Amniotic stem cell (primary cell): ENCODE measurements at regions not wholly inside any gene's neighbourhood (a gene's known extent, or its start where the extent isn't known, plus 50 kb on each side); places are given as distances from the start of the nearest gene placed in this dataset.

Source experiments
- DNase-seq: peaks from one replicate; lab custom pipeline; 2025; lab: John Stamatoyannopoulos, UW

DNA sequence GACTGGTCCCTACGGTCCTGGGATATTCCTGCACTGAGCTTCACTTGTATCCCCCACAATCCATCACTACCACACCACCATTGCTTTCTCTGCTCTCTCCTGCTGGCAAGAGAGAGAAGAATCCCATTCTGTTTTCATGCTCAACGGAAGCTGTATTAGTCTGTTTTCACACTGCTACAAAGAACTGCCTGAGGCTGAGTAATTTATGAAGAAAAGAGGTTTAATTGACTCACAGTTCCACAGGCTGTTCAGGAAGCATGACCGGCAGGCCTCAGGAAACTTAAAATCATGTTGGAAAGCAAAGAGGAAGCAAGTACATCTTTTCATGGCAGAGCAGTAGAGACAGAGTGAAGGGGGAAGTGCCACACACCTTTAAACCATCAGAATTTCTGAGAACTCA lies 260.4 kb upstream of the LYZL1 start:
- no peak for DNase-seq

GRCh38 chr10:29030900-29031299 lies 258.0 kb upstream of the LYZL1 start:
- DNase-seq, result no peak

GRCh38 chr10:29032169-29032568 lies 256.7 kb upstream of the LYZL1 start:
- no peak for DNase-seq

GRCh38 chr10:29033311-29033940 lies 255.4 kb upstream of the LYZL1 start:
- DNase-seq, result no peak

DNA sequence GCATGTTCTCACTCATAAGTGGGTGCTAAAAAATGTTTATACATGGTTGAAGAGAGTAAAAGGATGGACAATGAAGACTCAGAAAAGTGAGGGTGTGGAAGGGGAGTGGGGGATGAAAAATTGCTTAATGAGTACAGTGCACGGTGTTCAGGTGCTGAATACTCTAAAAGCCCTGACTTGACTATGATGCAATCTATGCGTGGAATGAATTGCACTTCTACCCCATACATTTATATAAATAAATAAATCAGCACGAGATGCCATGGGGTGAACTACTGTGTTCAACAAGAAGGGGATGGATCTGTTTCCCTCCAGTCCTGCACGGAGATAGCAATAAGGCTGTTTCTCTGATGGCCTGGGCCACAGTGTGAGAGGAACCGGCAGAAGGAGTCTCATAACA lies 254.3 kb upstream of the LYZL1 start:
- DNase-seq, result no peak

GRCh38 chr10:29035721-29036120 lies 253.1 kb upstream of the LYZL1 start:
- DNase-seq, result no peak

GRCh38 chr10:29037348-29038113 lies 251.3 kb upstream of the LYZL1 start:
- DNase-seq, result no peak

- no peak for DNase-seq
Measured at GRCh38 chr10:29039091-29039490, 249.8 kb upstream of the LYZL1 start.

DNA sequence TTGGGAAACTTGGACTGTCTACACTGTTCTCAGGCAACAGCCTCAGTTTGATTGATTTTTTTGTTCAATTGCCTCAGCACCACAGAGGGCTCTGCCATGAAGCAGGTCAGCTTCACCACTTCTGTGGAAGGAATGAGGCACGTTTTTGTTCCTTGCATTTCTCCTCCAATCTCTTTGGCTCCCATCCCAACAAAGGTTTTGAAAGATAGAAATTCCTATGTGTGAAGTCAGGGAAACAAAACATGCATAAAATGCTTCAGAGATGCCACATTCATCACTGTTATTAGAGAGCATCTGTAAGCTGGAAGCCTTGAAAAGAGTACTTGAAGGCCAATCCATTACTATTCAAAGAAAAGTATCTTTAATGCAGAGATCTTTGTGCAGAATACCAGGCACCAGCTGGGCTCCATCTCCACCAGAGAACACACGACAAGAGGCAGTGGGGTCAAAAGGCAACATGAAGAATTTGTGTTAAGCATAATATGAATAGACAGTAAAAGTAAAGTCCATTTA lies 249.1 kb upstream of the LYZL1 start:
- DNase-seq, result peak; percentile 72

DNA sequence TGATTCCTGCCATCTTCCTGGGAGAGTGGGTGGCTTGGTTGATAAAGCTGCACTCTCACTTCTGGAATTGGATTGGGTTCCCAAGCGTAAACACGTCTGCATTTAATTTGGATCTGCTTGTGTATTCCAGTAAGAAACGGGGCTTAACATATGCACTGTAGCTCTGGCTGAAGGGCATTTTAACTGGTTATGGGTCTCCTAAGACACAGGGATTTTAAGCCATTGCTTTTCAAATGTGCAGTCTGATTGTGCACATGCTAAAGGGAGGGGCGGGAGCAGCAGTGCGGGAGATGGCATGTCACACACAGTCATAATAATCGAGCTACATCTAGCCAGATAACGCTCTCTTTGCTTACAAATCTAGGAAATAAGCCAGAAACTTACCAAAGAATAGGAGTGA lies 247.3 kb upstream of the LYZL1 start:
- no peak for DNase-seq

GRCh38 chr10:29048506-29048905 lies 240.4 kb upstream of the LYZL1 start:
- DNase-seq, result no peak

- no peak for DNase-seq
Measured at GRCh38 chr10:29050081-29050480, 238.8 kb upstream of the LYZL1 start.

DNA sequence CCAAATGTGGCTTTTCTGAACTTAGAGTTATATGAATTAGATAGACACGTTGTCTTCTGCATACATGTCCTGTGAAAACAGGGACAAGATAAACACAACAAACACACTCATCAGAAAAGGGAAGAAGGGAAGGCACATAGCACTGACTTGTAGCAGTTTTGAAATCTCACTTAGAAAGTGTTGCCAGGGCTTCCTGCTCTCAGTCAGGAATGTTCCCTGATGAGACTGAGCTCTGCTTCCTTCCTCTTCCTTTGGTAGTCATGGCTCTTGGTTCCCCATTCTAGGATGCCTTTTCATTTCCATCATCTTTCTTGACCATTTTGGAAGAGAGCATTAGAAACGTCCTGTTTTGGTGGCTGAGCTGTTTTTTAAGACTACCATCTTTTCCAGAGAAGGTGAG lies 233.8 kb upstream of the LYZL1 start:
- no peak for DNase-seq

- DNase-seq, result no peak
Measured at GRCh38 chr10:29056729-29057128, 232.1 kb upstream of the LYZL1 start.

DNA sequence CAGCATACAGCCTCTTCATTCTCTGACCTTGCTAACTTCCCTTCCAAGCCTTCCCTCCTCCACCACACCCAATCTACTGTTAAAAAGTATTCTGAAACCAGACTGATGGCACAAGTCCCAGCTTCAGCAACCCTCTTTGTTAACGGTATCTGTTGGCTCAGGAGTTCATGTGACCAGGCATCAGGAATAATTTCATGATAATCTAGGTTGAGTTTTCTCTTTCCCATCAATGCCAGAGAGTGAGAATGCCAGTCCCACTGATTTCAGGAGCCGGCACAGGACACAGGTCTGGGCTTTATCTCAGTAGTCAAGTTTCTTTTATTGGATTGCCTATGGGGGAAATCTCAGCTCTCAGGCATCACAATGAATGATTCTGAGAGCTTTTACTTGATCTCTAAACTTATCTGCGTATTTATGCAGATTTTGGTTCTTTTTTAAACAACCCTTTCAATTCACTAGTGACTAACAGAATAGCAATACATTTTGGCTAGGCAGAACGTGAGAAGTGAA lies 231.0 kb upstream of the LYZL1 start:
- DNase-seq, result no peak

- peak; percentile 25 for DNase-seq
Measured at GRCh38 chr10:29063806-29064644, 224.8 kb upstream of the LYZL1 start.

GRCh38 chr10:29064680-29065079 lies 224.2 kb upstream of the LYZL1 start:
- DNase-seq, result no peak

GRCh38 chr10:29067161-29067560 lies 221.7 kb upstream of the LYZL1 start:
- peak; percentile 21 for DNase-seq

GRCh38 chr10:29067628-29068027 lies 221.2 kb upstream of the LYZL1 start:
- DNase-seq, result no peak

DNA sequence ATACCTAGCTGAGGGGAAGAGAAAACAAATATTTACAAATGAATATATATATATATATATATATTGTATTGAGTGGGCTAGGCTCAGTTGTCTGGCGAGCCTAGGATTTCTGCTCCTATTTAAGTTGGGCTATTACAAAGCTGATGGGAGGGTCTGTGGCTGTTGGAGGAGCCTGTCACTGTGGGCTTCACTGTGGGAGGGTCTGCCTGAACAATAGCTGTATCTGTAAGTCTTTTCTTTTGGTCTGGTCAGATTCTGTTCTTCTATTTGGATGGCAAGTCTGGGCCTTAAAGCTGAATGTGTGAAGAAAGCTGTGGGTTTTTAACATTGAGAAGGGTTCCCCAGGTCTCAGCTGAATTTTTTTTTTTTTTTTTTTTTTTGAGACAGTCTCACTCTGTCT lies 220.6 kb upstream of the LYZL1 start:
- no peak for DNase-seq

DNA sequence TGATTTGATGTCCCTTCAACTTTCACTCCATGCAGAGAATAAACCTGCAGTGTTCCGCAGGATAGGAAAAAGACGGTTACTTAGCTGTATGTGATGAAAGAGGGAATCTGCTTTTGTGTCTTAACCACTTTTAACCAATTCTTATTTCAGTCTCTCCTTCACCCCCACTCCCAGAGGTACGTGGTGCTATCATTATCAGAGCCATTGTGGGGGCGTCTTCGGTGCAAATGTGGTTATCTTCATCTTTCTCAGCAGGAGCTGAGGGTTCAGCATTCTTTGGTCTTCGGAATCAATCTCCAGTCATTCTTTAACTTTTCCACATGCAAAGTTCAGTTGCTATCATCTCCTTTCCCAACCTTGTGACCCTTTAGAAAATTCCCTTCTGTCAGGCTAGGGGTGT lies 219.9 kb upstream of the LYZL1 start:
- no peak for DNase-seq

- DNase-seq, result no peak
Measured at GRCh38 chr10:29069941-29070340, 218.9 kb upstream of the LYZL1 start.

GRCh38 chr10:29078919-29079318 lies 210.0 kb upstream of the LYZL1 start:
- no peak for DNase-seq
